SH-SY5Y (cell line): ENCODE measurements at regions not wholly inside any gene's neighbourhood (a gene's known extent, or its start where the extent isn't known, plus 50 kb on each side); places are given as distances from the start of the nearest gene placed in this dataset.

ENCODE experiments used
- GATA2 ChIP-seq: IDR thresholded peaks from 2 replicates; pipeline ENCODE4 v1.6.1; 2011; ENCODE audit warnings: mild to moderate bottlenecking, low read depth, low read length
- GATA3 ChIP-seq: IDR thresholded peaks from 2 replicates; pipeline ENCODE4 v1.6.1; 2011; ENCODE audit warnings: low read depth, mild to moderate bottlenecking, low read length, moderate library complexity

- TF ChIP-seq GATA2 (no peak), GATA3 (no peak)
These were observed 196.6 kb upstream of the HEY2 start for GRCh38 chr6:125552819-125553218.
